Breast epithelium (tissue), 4 donors: ENCODE measurements at regions not wholly inside any gene's neighbourhood (a gene's known extent, or its start where the extent isn't known, plus 50 kb on each side); places are given as distances from the start of the nearest gene placed in this dataset.

Experiments used
- DNase-seq, 2 donors: peaks; one replicate each; pipeline ENCODE4 v3.0.0-alpha.2; 2019; ENCODE audit warnings: low spot score in 2 of 2
- H3K27ac ChIP-seq, 2 donors: fragments of 200-600 bp; sonication (generic) in 1 of 2; one replicate each; pipeline ENCODE4 v1.5.1; 2016 to 2019; ENCODE audit warnings: mild to moderate bottlenecking in 1 of 2
- H3K27me3 ChIP-seq, 2 donors: fragments of 200-600 bp; sonication (generic) in 1 of 2; one replicate each; pipeline versions ENCODE4 v1.5.1 to v1.6.0; 2017 to 2019; ENCODE audit warnings: control low read depth in 1 of 2, mild to moderate bottlenecking in 1 of 2
- H3K36me3 ChIP-seq: fragments of 200-600 bp; one replicate; pipeline ENCODE4 v1.5.1; 2019
- H3K4me1 ChIP-seq, 2 donors: fragments of 200-600 bp; sonication (generic); one replicate each; pipeline ENCODE4 v1.5.1; 2016 to 2019; ENCODE audit warnings: control low read depth in 1 of 2
- H3K4me3 ChIP-seq, 3 donors: fragments of 200-600 bp; sonication (generic); 1 replicate in 2 of 3; 2 replicates in 1 of 3; pipeline ENCODE4 v1.5.1; 2016 to 2019; ENCODE audit warnings: mild to moderate bottlenecking in 3 of 3, moderate library complexity in 2 of 3
- H3K9me3 ChIP-seq, 2 donors: fragments of 200-600 bp; sonication (generic) in 1 of 2; one replicate each; pipeline ENCODE4 v1.5.1; 2016 to 2019; ENCODE audit warnings: control low read depth in 1 of 2
- CTCF ChIP-seq, 3 donors: fragments of 450-650 bp; IDR thresholded peaks; one replicate each; pipeline ENCODE4 v1.5.1; 2016 to 2017; ENCODE audit warnings: antibody characterized with exemption in 3 of 3, mild to moderate bottlenecking in 3 of 3, moderate library complexity in 3 of 3
- POLR2A ChIP-seq: fragments of 450-650 bp; IDR thresholded peaks from one replicate; pipeline ENCODE4 v1.6.1; 2016; ENCODE audit warnings: antibody characterized with exemption, mild to moderate bottlenecking, moderate library complexity
- POLR2AphosphoS5 ChIP-seq, 3 donors: sonication (generic); formaldehyde crosslinking; IDR thresholded peaks; one replicate each; pipeline ENCODE4 v1.6.1; 2017; ENCODE audit warnings: antibody characterized with exemption in 3 of 3
- intact Hi-C: fragments of 100-400 bp; cut with DNase I; formaldehyde crosslinking; loops from one replicate; pipeline ENCODE4 v1.15.1; 2023; ENCODE audit warnings: low total_unique reads

GRCh38 chr3:152555666-152556291, 279.2 kb upstream of the P2RY1 start:
- TF ChIP-seq POLR2A = no peak
- TF ChIP-seq POLR2AphosphoS5 (IDR thresholded peaks at IDR 0.05) = no peak
- no peak for TF ChIP-seq CTCF (IDR thresholded peaks at IDR 0.05)
- Histone ChIP-seq H3K36me3 (no peaks in the 10 kb centered on the region), H3K4me3 (no peak overlapping the region), H3K27ac (peak overlapping the region in 1 of 2 donors; percentile 53), H3K4me1 (no peaks in the 10 kb centered on the region), H3K27me3 (no peaks in the 10 kb centered on the region), H3K9me3 (no peaks in the 10 kb centered on the region)
- DNase-seq = no peak
- intact Hi-C loops = no loop called here

- peak overlapping the region; percentile 1 to 59 for H3K27ac ChIP-seq
These were observed 278.1 kb upstream of the P2RY1 start for GRCh38 chr3:152556731-152557254.

GRCh38 chr3:152557302-152557999, 277.5 kb upstream of the P2RY1 start:
- intact Hi-C loops = no loop called here
- H3K27me3 ChIP-seq = no peaks in the 10 kb centered on the region
- TF ChIP-seq POLR2AphosphoS5 (IDR thresholded peaks at IDR 0.05) = no peak
- H3K27ac ChIP-seq = peak overlapping the region; percentile 1 to 59
- no peaks in the 10 kb centered on the region for H3K36me3 ChIP-seq
- H3K9me3 ChIP-seq = no peaks in the 10 kb centered on the region
- DNase-seq = no peak
- no peaks in the 10 kb centered on the region for H3K4me1 ChIP-seq
- no peak overlapping the region for H3K4me3 ChIP-seq

More at GRCh38 chr3:152556731-152557254, 278.1 kb upstream of the P2RY1 start:
- peak in 1 of 3 donors; percentile 42 for TF ChIP-seq POLR2AphosphoS5 (IDR thresholded peaks at IDR 0.05)
- TF ChIP-seq POLR2A = no peak
- TF ChIP-seq CTCF (IDR thresholded peaks at IDR 0.05) = no peak
- Histone ChIP-seq H3K27me3 (no peaks in the 10 kb centered on the region), H3K4me1 (no peaks in the 10 kb centered on the region), H3K36me3 (no peaks in the 10 kb centered on the region), H3K9me3 (no peaks in the 10 kb centered on the region), H3K4me3 (no peak overlapping the region)
- intact Hi-C loops = no loop called here
- no peak for DNase-seq

GRCh38 chr3:152558386-152558785, 276.5 kb upstream of the P2RY1 start:
- H3K9me3 ChIP-seq = no peaks in the 10 kb centered on the region
- intact Hi-C loops = no loop called here
- H3K36me3 ChIP-seq = no peaks in the 10 kb centered on the region
- peak overlapping the region in 1 of 2 donors; percentile 59 for H3K27ac ChIP-seq
- TF ChIP-seq CTCF (IDR thresholded peaks at IDR 0.05) (no peak), POLR2A (no peak), POLR2AphosphoS5 (IDR thresholded peaks at IDR 0.05) (no peak)
- no peak for DNase-seq
- H3K27me3 ChIP-seq = no peaks in the 10 kb centered on the region
- H3K4me1 ChIP-seq = no peaks in the 10 kb centered on the region
- H3K4me3 ChIP-seq = no peak overlapping the region

- DNase-seq = no peak
- Histone ChIP-seq H3K27ac (no peak overlapping the region), H3K4me1 (no peaks in the 10 kb centered on the region), H3K36me3 (no peaks in the 10 kb centered on the region), H3K9me3 (no peaks in the 10 kb centered on the region), H3K4me3 (no peak overlapping the region), H3K27me3 (no peaks in the 10 kb centered on the region)
- intact Hi-C loops = no loop called here
- TF ChIP-seq CTCF (IDR thresholded peaks at IDR 0.05) (no peak), POLR2A (no peak), POLR2AphosphoS5 (IDR thresholded peaks at IDR 0.05) (no peak)
These were observed 275.7 kb upstream of the P2RY1 start for GRCh38 chr3:152559246-152559645.
